ENCODE measurements at regions not wholly inside any gene's neighbourhood (a gene's known extent, or its start where the extent isn't known, plus 50 kb on each side); places are given as distances from the start of the nearest gene placed in this dataset.

- peaks cover 33% of the 10 kb centered on the region for H3K9me3 ChIP-seq (replicated peaks)
- no peak overlapping the region for H3K4me3 ChIP-seq
- H3K27me3 ChIP-seq (ENCODE audit: low read depth) = no peaks in the 10 kb centered on the region
- DNase-seq = no peak
- no peaks in the 10 kb centered on the region for H3K4me1 ChIP-seq
- no peaks in the 10 kb centered on the region for H3K36me3 ChIP-seq
- H3K27ac ChIP-seq (replicated peaks) = no peak overlapping the region
- TF ChIP-seq CTCF (IDR thresholded peaks at IDR 0.05; ENCODE audit: borderline replicate concordance) = no peak
- intact Hi-C loops (cut with micrococcal nuclease) = no loop called here
Observed at GRCh38 chr5:15037247-15037908, 165.8 kb upstream of the ANKH start.

- Histone ChIP-seq H3K4me3 (no peak overlapping the region), H3K27me3 (ENCODE audit: low read depth) (no peaks in the 10 kb centered on the region), H3K36me3 (no peaks in the 10 kb centered on the region), H3K27ac (replicated peaks) (no peak overlapping the region), H3K4me1 (peaks cover 10% of the 10 kb centered on the region), H3K9me3 (replicated peaks) (peaks cover 19% of the 10 kb centered on the region)
- TF ChIP-seq CTCF (IDR thresholded peaks at IDR 0.05; ENCODE audit: borderline replicate concordance) = no peak
- no peak for DNase-seq
- intact Hi-C loops (cut with micrococcal nuclease) = no loop called here
Observed at GRCh38 chr5:15034379-15034778, 162.8 kb upstream of the ANKH start.

GRCh38 chr5:15031180-15031579 lies 159.6 kb upstream of the ANKH start:
- H3K4me3 ChIP-seq = no peak overlapping the region
- H3K27me3 ChIP-seq (ENCODE audit: low read depth) = no peaks in the 10 kb centered on the region
- no peak for TF ChIP-seq CTCF (IDR thresholded peaks at IDR 0.05; ENCODE audit: borderline replicate concordance)
- H3K27ac ChIP-seq (replicated peaks) = peak overlapping the region; percentile 45
- H3K36me3 ChIP-seq = no peaks in the 10 kb centered on the region
- DNase-seq = no peak
- peaks cover 10% of the 10 kb centered on the region for H3K4me1 ChIP-seq
- no peaks in the 10 kb centered on the region for H3K9me3 ChIP-seq (replicated peaks)
- intact Hi-C loops (cut with micrococcal nuclease) = no loop called here

GRCh38 chr5:15027764-15028163 lies 156.2 kb upstream of the ANKH start:
- H3K27me3 ChIP-seq (ENCODE audit: low read depth) = no peaks in the 10 kb centered on the region
- no peaks in the 10 kb centered on the region for H3K9me3 ChIP-seq (replicated peaks)
- no peak overlapping the region for H3K27ac ChIP-seq (replicated peaks)
- TF ChIP-seq CTCF (IDR thresholded peaks at IDR 0.05; ENCODE audit: borderline replicate concordance) = no peak
- no peak for DNase-seq
- H3K36me3 ChIP-seq = no peaks in the 10 kb centered on the region
- H3K4me3 ChIP-seq = no peak overlapping the region
- peaks cover 10% of the 10 kb centered on the region for H3K4me1 ChIP-seq
- intact Hi-C loops (cut with micrococcal nuclease) = no loop called here

- Histone ChIP-seq H3K4me3 (no peak overlapping the region), H3K27me3 (ENCODE audit: low read depth) (no peaks in the 10 kb centered on the region), H3K27ac (replicated peaks) (no peak overlapping the region), H3K4me1 (peaks cover 13% of the 10 kb centered on the region), H3K36me3 (no peaks in the 10 kb centered on the region), H3K9me3 (replicated peaks) (no peaks in the 10 kb centered on the region)
- intact Hi-C loops (cut with micrococcal nuclease) = no loop called here
- TF ChIP-seq CTCF (IDR thresholded peaks at IDR 0.05; ENCODE audit: borderline replicate concordance) = no peak
- DNase-seq = no peak
Observed at GRCh38 chr5:15026944-15027343, 155.4 kb upstream of the ANKH start.
